HL-60 (cell line): ENCODE measurements at regions not wholly inside any gene's neighbourhood (a gene's known extent, or its start where the extent isn't known, plus 50 kb on each side); places are given as distances from the start of the nearest gene placed in this dataset.

Experiments
- DNase-seq, 2 experiments: peaks; one replicate each; pipeline ENCODE4 v3.0.0-alpha.2; 2010 to 2020; ENCODE audit warnings: low read depth in 1 of 2, low spot score in 1 of 2
- H3K27ac ChIP-seq: fragments of 250-450 bp; sonication (Bioruptor Pico); replicated peaks from 2 replicates; pipeline ENCODE4 v1.5.1; 2020; ENCODE audit warnings: mild to moderate bottlenecking, moderate library complexity
- H3K27me3 ChIP-seq: fragments of 250-450 bp; sonication (Bioruptor Pico); 2 replicates; pipeline ENCODE4 v1.5.1; 2021; ENCODE audit warnings: mild to moderate bottlenecking, moderate library complexity; ENCODE audit not compliant: insufficient read depth, poor library complexity, severe bottlenecking
- H3K4me3 ChIP-seq: replicated peaks from 2 replicates; pipeline ENCODE4 v1.5.1; 2011; ENCODE audit warnings: mild to moderate bottlenecking, control low read depth, low read length; ENCODE audit not compliant: insufficient read depth
- CTCF ChIP-seq: IDR thresholded peaks from one replicate; pipeline ENCODE4 v1.5.1; 2011; ENCODE audit warnings: low read length, control low read depth, inconsistent platforms; ENCODE audit not compliant: insufficient read depth
- GABPA ChIP-seq: IDR thresholded peaks from 2 replicates; pipeline ENCODE4 v1.6.1; 2012; ENCODE audit warnings: low read depth
- POLR2AphosphoS5 ChIP-seq: IDR thresholded peaks from 2 replicates; pipeline ENCODE4 v1.6.1; 2012; ENCODE audit warnings: low read depth
- REST ChIP-seq: IDR thresholded peaks from 2 replicates; pipeline ENCODE4 v1.6.1; 2012; ENCODE audit warnings: low read depth; ENCODE audit not compliant: insufficient replicate concordance
- SPI1 ChIP-seq: IDR thresholded peaks from 2 replicates; pipeline ENCODE4 v1.6.1; 2012; ENCODE audit warnings: low read depth, mild to moderate bottlenecking, borderline replicate concordance

- no peak overlapping the region for H3K4me3 ChIP-seq
- H3K27ac ChIP-seq: no peak overlapping the region
- DNase-seq: no peak
- H3K27me3 ChIP-seq: no peaks in the 10 kb centered on the region
- TF ChIP-seq SPI1 (no peak), CTCF (no peak), REST (no peak), POLR2AphosphoS5 (no peak), GABPA (no peak)
Observed at GRCh38 chr5:135236228-135236907, 162.7 kb downstream of the MACROH2A1 start.

GRCh38 chr5:135235551-135236227, 163.3 kb downstream of the MACROH2A1 start:
- no peaks in the 10 kb centered on the region for H3K27me3 ChIP-seq
- DNase-seq: no peak
- H3K4me3 ChIP-seq: no peak overlapping the region
- H3K27ac ChIP-seq: no peak overlapping the region
- TF ChIP-seq CTCF: no peak
- TF ChIP-seq POLR2AphosphoS5: no peak
- no peak for TF ChIP-seq GABPA
- no peak for TF ChIP-seq REST
- TF ChIP-seq SPI1: no peak

GRCh38 chr5:135234666-135235401, 164.2 kb downstream of the MACROH2A1 start:
- no peak overlapping the region for H3K27ac ChIP-seq
- H3K4me3 ChIP-seq: no peak overlapping the region
- no peak for TF ChIP-seq SPI1
- H3K27me3 ChIP-seq: no peaks in the 10 kb centered on the region
- DNase-seq: no peak

GRCh38 chr5:135234242-135234641, 164.8 kb downstream of the MACROH2A1 start:
- TF ChIP-seq POLR2AphosphoS5: no peak
- no peak overlapping the region for H3K4me3 ChIP-seq
- H3K27ac ChIP-seq: no peak overlapping the region
- no peaks in the 10 kb centered on the region for H3K27me3 ChIP-seq
- no peak for DNase-seq
